ENCODE measurements at regions not wholly inside any gene's neighbourhood (a gene's known extent, or its start where the extent isn't known, plus 50 kb on each side); places are given as distances from the start of the nearest gene placed in this dataset.

- Histone ChIP-seq H2BK12ac (ENCODE audit: low read depth, low read length) (no peak overlapping the region), H3K4ac (replicated peaks; ENCODE audit: insufficient read length, low read depth, low read length) (no peak overlapping the region), H3K4me3 (ENCODE audit: extremely low read depth in 1 of 4, insufficient read depth in 2 of 4, low read depth in 3 of 4, low read length in 4 of 4) (no peak overlapping the region), H3K9ac (replicated peaks in 1 of 4; ENCODE audit: extremely low read depth in 1 of 4, low read depth in 3 of 4, low read length in 3 of 4) (no peak overlapping the region), H3K27ac (ENCODE audit: low read depth, low read length) (no peak overlapping the region), H3K79me1 (ENCODE audit: low read depth, low read length) (no peaks in the 10 kb centered on the region), H2AK5ac (ENCODE audit: low read depth, low read length) (no peak overlapping the region), H2BK15ac (ENCODE audit: low read length) (no peak overlapping the region), H4K91ac (replicated peaks; ENCODE audit: insufficient read length, low read length) (no peak overlapping the region), H3K18ac (ENCODE audit: extremely low read depth, low read length) (no peak overlapping the region), H3K27me3 (replicated peaks in 1 of 4; ENCODE audit: control insufficient read depth in 3 of 4, extremely low read depth in 1 of 4, insufficient read depth in 3 of 4, low read length in 3 of 4) (no peaks in the 10 kb centered on the region), H4K8ac (ENCODE audit: extremely low read depth, insufficient read depth, low read length) (no peak overlapping the region), H3K9me3 (ENCODE audit: insufficient read depth in 2 of 2, low read depth in 1 of 2, low read length in 1 of 2) (no peaks in the 10 kb centered on the region), H2BK120ac (replicated peaks; ENCODE audit: low read depth, low read length) (no peak overlapping the region), H3K56ac (replicated peaks; ENCODE audit: insufficient read length, low read depth, low read length) (no peak overlapping the region), H4K20me1 (replicated peaks in 1 of 2; ENCODE audit: control insufficient read depth in 1 of 2, insufficient read depth in 2 of 2, low read length in 2 of 2) (no peaks in the 10 kb centered on the region), H3K23me2 (ENCODE audit: low read depth, low read length) (no peaks in the 10 kb centered on the region), H3K14ac (ENCODE audit: insufficient read length) (no peak overlapping the region), H2BK20ac (ENCODE audit: low read length) (no peak overlapping the region), H3K36me3 (ENCODE audit: control insufficient read depth in 2 of 4, insufficient read depth in 4 of 4, low read length in 3 of 4) (no peaks in the 10 kb centered on the region), H3K23ac (ENCODE audit: insufficient read length) (no peak overlapping the region), H3K4me1 (replicated peaks in 1 of 4; ENCODE audit: control insufficient read depth in 3 of 4, insufficient read depth in 4 of 4, low read length in 3 of 4) (no peaks in the 10 kb centered on the region), H3K79me2 (ENCODE audit: control insufficient read depth in 1 of 2, insufficient read depth in 2 of 2, low read length in 2 of 2) (no peaks in the 10 kb centered on the region), H2AFZ (ENCODE audit: low read length) (no peak overlapping the region), H3K4me2 (ENCODE audit: insufficient read depth in 1 of 2, low read depth in 2 of 2, low read length in 2 of 2) (no peak overlapping the region), H2BK5ac (ENCODE audit: low read depth, low read length) (no peak overlapping the region), H4K5ac (ENCODE audit: insufficient read length, low read depth, low read length) (no peak overlapping the region)
- TF ChIP-seq MAFK (IDR thresholded peaks at IDR 0.05; ENCODE audit: low read depth, low read length) (no peak), SRF (IDR thresholded peaks at IDR 0.05; ENCODE audit: low read depth, low read length) (no peak), EZH2 (IDR thresholded peaks at IDR 0.05; ENCODE audit: low read depth, low read length, severe bottlenecking) (no peak), FOSL1 (IDR thresholded peaks at IDR 0.05; ENCODE audit: insufficient read depth, low read depth, low read length) (no peak), RFX5 (IDR thresholded peaks at IDR 0.05; ENCODE audit: borderline replicate concordance, low read depth, low read length) (no peak), GABPA (IDR thresholded peaks at IDR 0.05; ENCODE audit: borderline replicate concordance, insufficient read depth, low read length) (no peak), ZNF274 (IDR thresholded peaks at IDR 0.05; ENCODE audit: borderline replicate concordance, extremely low read depth, low read length) (no peak), TAF1 (IDR thresholded peaks at IDR 0.05; ENCODE audit: low read depth, low read length) (no peak), SP4 (IDR thresholded peaks at IDR 0.05; ENCODE audit: low read length) (no peak), USF2 (IDR thresholded peaks at IDR 0.05; ENCODE audit: low read length) (no peak), NANOG (IDR thresholded peaks at IDR 0.05; ENCODE audit: insufficient read depth, low read depth, low read length, poor library complexity, severe bottlenecking) (no peak)
- ChIA-PET CTCF (ENCODE audit: partially characterized antibody) (interaction anchor here (2.3 to 2.6 kb wide), 2 partner anchors 12 to 305 kb away, joined by 7 to 13 read pairs; no protein-coding TSS in a partner anchor), POLR2A (ENCODE audit: partially characterized antibody) (no interaction called here)
- FAIRE-seq: no peak
- 73% methylated on average over 3 of the region's 3 CpGs; no CpG with 5 or more reads in 1 of the 2 experiments for WGBS, 2 experiments (ENCODE audit: extremely low coverage in 1 of 2, insufficient coverage in 1 of 2, insufficient read length in 1 of 2, insufficient replicate concordance in 2 of 2, low coverage in 1 of 2, low lambda C conversion rate in 2 of 2, missing lambda C conversion rate in 1 of 2)
- DNase-seq (ENCODE audit: low read depth in 1 of 2, low spot score in 2 of 2): no peak
Measured at GRCh38 chr14:38710881-38711280, 392.2 kb downstream of the SEC23A start.

Data from H1 (cell line).